MM.1S (cell line): ENCODE measurements at regions not wholly inside any gene's neighbourhood (a gene's known extent, or its start where the extent isn't known, plus 50 kb on each side); places are given as distances from the start of the nearest gene placed in this dataset.

Source experiments
- EZH2 ChIP-seq: fragments of 300-600 bp; sonication (generic); optimal IDR thresholded peaks from 2 replicates; pipeline ENCODE3; 2017; ENCODE audit warnings: low read depth, mild to moderate bottlenecking, antibody characterized with exemption, low read length, mixed read lengths
- TF ChIP-seq, protein P1 (sequence below): fragments of 300-600 bp; sonication (generic); IDR thresholded peaks from 2 replicates; pipeline ENCODE4 v1.5.1; 2016; ENCODE audit warnings: antibody characterized with exemption, low read length, mixed read lengths

DNA sequence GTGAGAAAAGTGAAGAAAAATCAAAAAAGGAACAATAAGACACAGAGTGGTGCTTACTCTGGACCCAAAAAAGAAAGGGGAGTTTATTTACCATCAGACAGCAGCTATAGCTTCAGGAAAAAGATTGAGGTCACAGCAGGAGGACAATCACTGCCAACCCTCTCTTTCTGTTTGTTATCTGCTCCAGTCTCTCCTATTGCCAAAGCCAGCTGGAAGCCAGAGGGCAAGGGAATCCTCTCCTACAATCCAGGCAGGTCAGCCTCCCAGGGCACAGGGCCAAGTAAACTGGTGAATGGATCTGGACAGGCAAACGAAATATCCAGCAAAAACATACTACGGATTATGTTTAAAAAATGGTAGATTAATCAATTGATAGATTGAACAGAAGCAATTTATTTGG lies 306.9 kb upstream of the SLIT2 start:
- no peak for TF ChIP-seq EZH2
- TF ChIP-seq, protein P1, sequence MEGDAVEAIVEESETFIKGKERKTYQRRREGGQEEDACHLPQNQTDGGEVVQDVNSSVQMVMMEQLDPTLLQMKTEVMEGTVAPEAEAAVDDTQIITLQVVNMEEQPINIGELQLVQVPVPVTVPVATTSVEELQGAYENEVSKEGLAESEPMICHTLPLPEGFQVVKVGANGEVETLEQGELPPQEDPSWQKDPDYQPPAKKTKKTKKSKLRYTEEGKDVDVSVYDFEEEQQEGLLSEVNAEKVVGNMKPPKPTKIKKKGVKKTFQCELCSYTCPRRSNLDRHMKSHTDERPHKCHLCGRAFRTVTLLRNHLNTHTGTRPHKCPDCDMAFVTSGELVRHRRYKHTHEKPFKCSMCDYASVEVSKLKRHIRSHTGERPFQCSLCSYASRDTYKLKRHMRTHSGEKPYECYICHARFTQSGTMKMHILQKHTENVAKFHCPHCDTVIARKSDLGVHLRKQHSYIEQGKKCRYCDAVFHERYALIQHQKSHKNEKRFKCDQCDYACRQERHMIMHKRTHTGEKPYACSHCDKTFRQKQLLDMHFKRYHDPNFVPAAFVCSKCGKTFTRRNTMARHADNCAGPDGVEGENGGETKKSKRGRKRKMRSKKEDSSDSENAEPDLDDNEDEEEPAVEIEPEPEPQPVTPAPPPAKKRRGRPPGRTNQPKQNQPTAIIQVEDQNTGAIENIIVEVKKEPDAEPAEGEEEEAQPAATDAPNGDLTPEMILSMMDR: no peak
